ENCODE measurements at regions not wholly inside any gene's neighbourhood (a gene's known extent, or its start where the extent isn't known, plus 50 kb on each side); places are given as distances from the start of the nearest gene placed in this dataset.

GRCh38 chr5:118302786-118303185, 685.6 kb downstream of the DTWD2 start:
- TF ChIP-seq, protein P1, sequence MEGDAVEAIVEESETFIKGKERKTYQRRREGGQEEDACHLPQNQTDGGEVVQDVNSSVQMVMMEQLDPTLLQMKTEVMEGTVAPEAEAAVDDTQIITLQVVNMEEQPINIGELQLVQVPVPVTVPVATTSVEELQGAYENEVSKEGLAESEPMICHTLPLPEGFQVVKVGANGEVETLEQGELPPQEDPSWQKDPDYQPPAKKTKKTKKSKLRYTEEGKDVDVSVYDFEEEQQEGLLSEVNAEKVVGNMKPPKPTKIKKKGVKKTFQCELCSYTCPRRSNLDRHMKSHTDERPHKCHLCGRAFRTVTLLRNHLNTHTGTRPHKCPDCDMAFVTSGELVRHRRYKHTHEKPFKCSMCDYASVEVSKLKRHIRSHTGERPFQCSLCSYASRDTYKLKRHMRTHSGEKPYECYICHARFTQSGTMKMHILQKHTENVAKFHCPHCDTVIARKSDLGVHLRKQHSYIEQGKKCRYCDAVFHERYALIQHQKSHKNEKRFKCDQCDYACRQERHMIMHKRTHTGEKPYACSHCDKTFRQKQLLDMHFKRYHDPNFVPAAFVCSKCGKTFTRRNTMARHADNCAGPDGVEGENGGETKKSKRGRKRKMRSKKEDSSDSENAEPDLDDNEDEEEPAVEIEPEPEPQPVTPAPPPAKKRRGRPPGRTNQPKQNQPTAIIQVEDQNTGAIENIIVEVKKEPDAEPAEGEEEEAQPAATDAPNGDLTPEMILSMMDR (IDR thresholded peaks at IDR 0.05; ENCODE audit: low read depth, low read length, poor library complexity, severe bottlenecking): no peak
- no peak for TF ChIP-seq EZH2phosphoT487 (IDR thresholded peaks at IDR 0.05; ENCODE audit: borderline replicate concordance, low read length)
